ENCODE measurements at regions not wholly inside any gene's neighbourhood (a gene's known extent, or its start where the extent isn't known, plus 50 kb on each side); places are given as distances from the start of the nearest gene placed in this dataset.

DNA sequence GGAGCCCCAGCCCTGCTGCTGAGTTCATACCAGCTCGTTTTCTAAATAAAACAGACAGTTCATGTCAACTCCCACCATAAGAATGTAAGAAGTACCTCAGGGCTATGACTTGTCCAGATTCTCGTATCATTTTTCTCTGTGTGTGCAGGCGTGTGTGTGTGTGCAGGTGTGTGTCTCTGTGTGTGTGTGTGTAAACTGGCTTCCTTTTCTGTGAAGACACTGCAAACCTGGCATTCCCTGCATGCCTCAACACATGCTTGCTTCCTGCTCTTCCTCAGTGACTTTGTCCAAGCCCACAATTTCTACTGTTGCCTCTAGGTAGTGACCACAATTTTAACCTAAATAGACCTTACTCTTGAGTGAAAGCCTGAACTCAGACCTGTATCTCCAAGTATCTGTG is 879.0 kb downstream of the SLC4A3 start:
- TF ChIP-seq CTCF (IDR thresholded peaks at IDR 0.05) (no peak), EP300 (IDR thresholded peaks at IDR 0.05) (no peak), POLR2A (IDR thresholded peaks at IDR 0.05) (no peak)
